ENCODE measurements at regions not wholly inside any gene's neighbourhood (a gene's known extent, or its start where the extent isn't known, plus 50 kb on each side); places are given as distances from the start of the nearest gene placed in this dataset.

GRCh38 chr3:165638034-165638433 lies 199.2 kb downstream of the BCHE start:
- TF ChIP-seq CTCF (conservative IDR thresholded peaks at IDR 0.05; ENCODE audit: low read depth, low read length): no peak
- TF ChIP-seq EZH2 (IDR thresholded peaks at IDR 0.05; ENCODE audit: low read length, unreplicated experiment): no peak

All from PC-3 (cell line).